Esophagus muscularis mucosa (tissue), 4 donors: ENCODE measurements at regions not wholly inside any gene's neighbourhood (a gene's known extent, or its start where the extent isn't known, plus 50 kb on each side); places are given as distances from the start of the nearest gene placed in this dataset.

Source experiments
- DNase-seq: peaks from one replicate; pipeline ENCODE4 v3.0.0-alpha.2; 2017; ENCODE audit errors: extremely low spot score
- H3K27ac ChIP-seq, 4 donors: fragments of 200-600 bp; sonication (generic); replicated peaks in 1 of 4; 1 replicate in 3 of 4; 2 replicates in 1 of 4; pipeline ENCODE4 v1.5.1; 2016 to 2019; ENCODE audit warnings: mild to moderate bottlenecking in 1 of 4
- H3K27me3 ChIP-seq, 4 donors: fragments of 200-600 bp; sonication (generic); one replicate each; pipeline versions ENCODE4 v1.5.1 to v1.6.0; 2016 to 2019
- H3K36me3 ChIP-seq, 4 donors: fragments of 200-600 bp; sonication (generic); one replicate each; pipeline ENCODE4 v1.5.1; 2016 to 2019
- H3K4me1 ChIP-seq, 4 donors: fragments of 200-600 bp; sonication (generic); one replicate each; pipeline ENCODE4 v1.5.1; 2016 to 2019
- H3K4me3 ChIP-seq, 4 donors: fragments of 200-600 bp; sonication (generic); 1 replicate in 2 of 4; 2 replicates in 2 of 4; pipeline ENCODE4 v1.5.1; 2016 to 2019; ENCODE audit warnings: mild to moderate bottlenecking in 4 of 4, moderate library complexity in 1 of 4
- H3K9me3 ChIP-seq, 4 donors: fragments of 200-600 bp; sonication (generic); 1 replicate in 3 of 4; 2 replicates in 1 of 4; pipeline ENCODE4 v1.5.1; 2016 to 2019
- CTCF ChIP-seq, 3 experiments: fragments of 200-600 bp in 2 of 3; fragments of 450-650 bp in 1 of 3; sonication (generic) in 2 of 3; IDR thresholded peaks; one replicate each; pipeline ENCODE4 v1.5.1; 2017 to 2019; ENCODE audit warnings: antibody characterized with exemption in 3 of 3, mild to moderate bottlenecking in 2 of 3, moderate library complexity in 1 of 3
- EP300 ChIP-seq: sonication (generic); formaldehyde crosslinking; IDR thresholded peaks from one replicate; pipeline ENCODE4 v1.6.1; 2017; ENCODE audit warnings: antibody characterized with exemption
- POLR2A ChIP-seq: fragments of 450-650 bp; IDR thresholded peaks from one replicate; pipeline ENCODE4 v1.6.1; 2017; ENCODE audit warnings: antibody characterized with exemption, moderate library complexity, mild to moderate bottlenecking, low read depth
- POLR2AphosphoS5 ChIP-seq, 2 donors: sonication (generic); formaldehyde crosslinking; IDR thresholded peaks; one replicate each; pipeline ENCODE4 v1.6.1; 2017; ENCODE audit warnings: antibody characterized with exemption in 2 of 2
- WGBS: methylation state at CpG from one replicate; pipeline ENCODE4 v1.1.5; 2018; 5-methylcytosine and 5-hydroxymethylcytosine counted together
- intact Hi-C: fragments of 100-400 bp; cut with DNase I; formaldehyde crosslinking; loops from one replicate; pipeline ENCODE4 v1.15.1; 2023

GRCh38 chrX:134737061-134737460 lies 59.9 kb downstream of the PABIR2 start:
- Histone ChIP-seq H3K4me1 (peaks cover 4 to 36% (median 33%) of the 10 kb centered on the region in 4 donors), H3K27ac (peak overlapping the region; percentile 13 to 51 (median 21)), H3K36me3 (no peaks in the 10 kb centered on the region), H3K27me3 (no peaks in the 10 kb centered on the region), H3K9me3 (no peaks in the 10 kb centered on the region), H3K4me3 (no peak overlapping the region)
- WGBS, result 43% methylated on average over 5 of the region's 6 CpGs
- no peak for DNase-seq
- peak; percentile 13 to 51 for TF ChIP-seq POLR2AphosphoS5 (IDR thresholded peaks at IDR 0.05)
- no peak for TF ChIP-seq CTCF (IDR thresholded peaks at IDR 0.05)
- TF ChIP-seq EP300, result no peak
- intact Hi-C loops, result loop anchor here (10.0 kb wide), 1 partner anchor 102 kb away; no protein-coding TSS in a partner anchor

- no peaks in the 10 kb centered on the region for H3K9me3 ChIP-seq
- no peaks in the 10 kb centered on the region for H3K27me3 ChIP-seq
- no peak for DNase-seq
- TF ChIP-seq CTCF (IDR thresholded peaks at IDR 0.05) (no peak), POLR2AphosphoS5 (IDR thresholded peaks at IDR 0.05) (no peak), EP300 (no peak), POLR2A (no peak)
- no peak overlapping the region for H3K4me3 ChIP-seq
- intact Hi-C loops, result loop anchor here (10.0 kb wide), 1 partner anchor 102 kb away; no protein-coding TSS in a partner anchor
- WGBS, result 72% methylated on average over 7 of the region's 7 CpGs
- no peaks in the 10 kb centered on the region for H3K36me3 ChIP-seq
- peaks cover 4 to 36% (median 33%) of the 10 kb centered on the region in 4 donors for H3K4me1 ChIP-seq
- H3K27ac ChIP-seq, result peak overlapping the region; percentile 13 to 50 (median 22)
Observed at GRCh38 chrX:134736356-134736755, 60.6 kb downstream of the PABIR2 start.

GRCh38 chrX:134735015-134735414 lies 62.0 kb downstream of the PABIR2 start:
- Histone ChIP-seq H3K36me3 (no peaks in the 10 kb centered on the region), H3K27ac (no peak overlapping the region), H3K4me1 (peaks cover 4 to 36% (median 33%) of the 10 kb centered on the region in 4 donors), H3K4me3 (no peak overlapping the region), H3K9me3 (no peaks in the 10 kb centered on the region), H3K27me3 (no peaks in the 10 kb centered on the region)
- 83% methylated on average over 2 of the region's 2 CpGs for WGBS
- no peak for DNase-seq
- intact Hi-C loops, result loop anchor here (10.0 kb wide), 1 partner anchor 100 kb away; no protein-coding TSS in a partner anchor
- TF ChIP-seq EP300, result no peak
- TF ChIP-seq CTCF (IDR thresholded peaks at IDR 0.05), result no peak
- TF ChIP-seq POLR2AphosphoS5 (IDR thresholded peaks at IDR 0.05), result no peak
- no peak for TF ChIP-seq POLR2A

GRCh38 chrX:134734466-134734952 lies 62.5 kb downstream of the PABIR2 start:
- H3K27ac ChIP-seq, result no peak overlapping the region

More at GRCh38 chrX:134734466-134734952, 62.5 kb downstream of the PABIR2 start:
- H3K9me3 ChIP-seq, result no peaks in the 10 kb centered on the region
- intact Hi-C loops, result loop anchor here (10.0 kb wide), 1 partner anchor 100 kb away; no protein-coding TSS in a partner anchor
- peaks cover 4 to 36% (median 33%) of the 10 kb centered on the region in 4 donors for H3K4me1 ChIP-seq
- no peak for TF ChIP-seq POLR2AphosphoS5 (IDR thresholded peaks at IDR 0.05)
- no peak for TF ChIP-seq CTCF (IDR thresholded peaks at IDR 0.05)
- TF ChIP-seq POLR2A, result no peak
- no peak for TF ChIP-seq EP300
- H3K27me3 ChIP-seq, result no peaks in the 10 kb centered on the region
- no peak for DNase-seq
- H3K4me3 ChIP-seq, result no peak overlapping the region
- no peaks in the 10 kb centered on the region for H3K36me3 ChIP-seq
- 57% methylated on average over 4 of the region's 4 CpGs for WGBS
